Midbrain (tissue), 1 donor: ENCODE measurements at regions not wholly inside any gene's neighbourhood (a gene's known extent, or its start where the extent isn't known, plus 50 kb on each side); places are given as distances from the start of the nearest gene placed in this dataset.
"Not testable (repeated sequence)": the region's sequence is repeated elsewhere in the genome, so short reads cannot be mapped to it uniquely, and the experiment has no call there.

ENCODE experiments used
- DNase-seq: peaks from one replicate; lab custom pipeline; 2025; lab: John Stamatoyannopoulos, UW

DNA sequence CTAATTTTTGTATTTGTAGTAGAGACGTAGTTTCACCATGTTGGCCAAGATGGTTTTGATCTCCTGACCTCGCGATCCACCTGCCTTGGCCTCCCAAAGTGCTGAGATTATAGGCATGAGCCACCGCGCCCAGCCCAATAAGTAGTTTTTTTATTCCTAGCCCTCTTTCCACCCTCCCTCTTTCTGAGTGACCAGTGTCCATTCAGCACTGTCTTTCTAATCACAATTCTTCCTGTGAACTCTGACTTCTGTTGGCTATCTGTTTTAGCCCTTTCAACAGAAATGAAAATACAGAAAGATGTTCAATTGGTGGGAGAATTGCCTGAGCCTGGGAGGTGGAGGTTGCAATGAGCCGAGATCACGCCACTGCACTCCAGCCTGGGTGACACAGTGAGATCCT lies 122.3 kb upstream of the LIFR start:
- not testable (repeated sequence) for DNase-seq

DNA sequence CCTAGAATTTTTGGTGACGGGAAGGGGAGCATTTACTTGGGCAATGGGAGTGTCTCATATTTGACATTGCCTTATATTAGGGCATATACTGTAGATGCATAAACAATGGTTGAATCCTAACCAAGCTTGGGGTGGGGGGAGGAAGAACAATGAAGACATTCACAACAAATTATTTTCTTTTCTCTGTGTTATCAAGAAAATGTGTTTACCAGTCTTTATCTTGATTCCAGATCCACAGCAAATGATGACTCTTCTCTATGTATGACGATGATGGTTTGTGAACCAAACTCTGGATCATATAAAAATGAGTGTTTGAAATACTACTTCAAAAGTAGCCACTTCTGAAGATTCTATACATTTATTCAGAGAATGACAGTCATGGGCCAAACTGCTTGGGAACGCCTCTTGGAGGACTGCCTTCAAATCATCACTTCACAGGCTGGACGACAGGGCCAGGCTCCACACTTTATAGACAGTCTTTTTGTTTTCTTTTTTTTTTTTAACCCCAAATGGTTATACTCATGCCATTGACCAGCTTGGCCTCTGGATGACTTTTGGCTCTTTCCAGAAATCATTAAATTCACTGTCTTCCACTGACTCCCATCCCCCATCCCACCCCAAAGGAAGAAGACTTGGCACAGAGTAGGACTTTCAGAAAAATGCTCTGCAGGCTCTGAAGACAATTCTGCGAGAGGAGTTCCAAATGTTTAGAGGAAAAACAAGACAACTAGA lies 123.8 kb upstream of the LIFR start:
- peak; percentile 64 for DNase-seq

DNA sequence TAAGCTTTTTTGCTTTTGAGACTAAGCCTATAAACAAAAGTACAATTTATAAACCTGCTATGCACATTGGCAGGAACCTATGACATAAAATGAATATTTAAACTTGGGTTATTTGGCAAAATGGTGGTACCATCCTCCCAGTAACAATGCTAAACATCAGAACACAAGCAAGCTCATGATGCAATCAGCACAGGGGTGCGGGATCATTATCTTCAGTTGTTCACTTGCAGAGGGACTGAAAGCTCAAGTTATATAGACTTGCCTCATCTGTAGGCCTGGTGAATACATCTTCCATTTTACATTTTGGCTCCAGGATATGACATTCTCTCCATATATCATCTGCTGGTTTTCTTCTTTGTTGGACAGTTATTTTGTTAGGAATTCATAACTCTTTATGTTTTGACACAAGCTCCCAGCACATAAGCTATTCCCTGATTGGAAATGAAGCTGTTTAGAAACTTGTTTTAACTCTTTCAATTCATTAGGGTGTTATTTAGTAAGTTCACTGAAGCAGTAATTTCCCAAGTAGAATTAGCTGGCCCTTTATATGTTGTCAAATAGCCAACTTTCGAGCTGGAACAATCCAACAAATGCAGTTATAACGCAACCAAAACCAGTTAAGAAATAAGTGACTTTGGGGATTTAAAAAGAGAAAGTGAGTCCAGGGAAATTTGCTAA lies 124.7 kb upstream of the LIFR start:
- DNase-seq = no peak

DNA sequence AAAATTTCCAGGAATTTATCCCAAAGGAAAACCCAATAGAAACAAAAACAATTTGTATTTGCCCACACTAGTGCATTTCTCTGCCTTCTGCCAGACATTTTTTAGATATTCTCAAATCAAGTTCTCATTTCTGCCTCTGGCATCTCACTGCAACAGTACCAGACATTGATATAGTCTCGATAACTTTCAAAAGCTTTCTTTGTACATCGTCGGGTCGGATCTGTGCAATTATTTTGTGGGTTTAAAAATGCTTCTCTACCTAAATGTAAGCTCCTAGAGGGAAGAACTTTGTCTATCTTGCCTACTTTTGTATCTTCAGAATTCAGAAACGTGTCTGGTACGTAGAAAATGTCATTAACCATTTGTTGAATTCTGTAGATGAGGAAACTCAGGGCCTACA lies 125.5 kb upstream of the LIFR start:
- DNase-seq = no peak

DNA sequence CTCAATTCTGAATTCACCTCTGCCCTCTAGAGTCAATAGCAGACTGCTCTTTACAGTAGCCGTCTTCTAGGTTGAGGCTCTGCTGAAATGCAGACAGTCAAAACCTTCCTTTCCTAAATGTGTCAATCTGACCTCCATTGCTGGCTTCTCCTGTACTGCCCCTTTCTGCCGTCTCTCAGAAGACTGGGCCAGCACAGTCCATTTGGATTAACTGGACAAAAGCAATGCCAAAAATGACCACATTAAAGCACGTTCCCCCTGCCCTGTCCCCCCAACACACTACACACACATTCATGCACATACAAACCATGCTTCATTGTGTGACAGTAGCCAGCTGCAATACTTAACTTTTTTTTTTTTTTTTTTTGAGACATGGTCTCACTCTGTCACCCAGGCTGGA lies 130.2 kb upstream of the LIFR start:
- no peak for DNase-seq

DNA sequence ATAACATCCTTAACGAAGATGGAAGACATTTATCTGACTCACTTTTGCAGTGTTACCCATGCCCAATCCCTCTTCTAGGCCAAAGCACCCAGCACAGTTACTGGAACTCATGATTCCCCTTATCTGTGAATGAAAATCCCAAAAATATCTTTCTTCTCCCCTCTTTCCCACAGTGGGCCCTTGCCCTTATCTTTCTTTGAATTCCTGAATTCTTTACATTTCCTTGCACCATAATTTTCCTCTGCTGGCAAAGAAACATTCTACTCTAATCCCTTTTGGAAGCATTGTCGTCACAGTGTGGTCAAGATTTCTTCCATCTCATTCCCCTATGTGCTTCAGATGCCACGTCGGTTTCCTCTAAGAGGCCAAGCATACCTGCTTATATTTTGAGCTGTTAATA lies 135.9 kb upstream of the LIFR start:
- no peak for DNase-seq

DNA sequence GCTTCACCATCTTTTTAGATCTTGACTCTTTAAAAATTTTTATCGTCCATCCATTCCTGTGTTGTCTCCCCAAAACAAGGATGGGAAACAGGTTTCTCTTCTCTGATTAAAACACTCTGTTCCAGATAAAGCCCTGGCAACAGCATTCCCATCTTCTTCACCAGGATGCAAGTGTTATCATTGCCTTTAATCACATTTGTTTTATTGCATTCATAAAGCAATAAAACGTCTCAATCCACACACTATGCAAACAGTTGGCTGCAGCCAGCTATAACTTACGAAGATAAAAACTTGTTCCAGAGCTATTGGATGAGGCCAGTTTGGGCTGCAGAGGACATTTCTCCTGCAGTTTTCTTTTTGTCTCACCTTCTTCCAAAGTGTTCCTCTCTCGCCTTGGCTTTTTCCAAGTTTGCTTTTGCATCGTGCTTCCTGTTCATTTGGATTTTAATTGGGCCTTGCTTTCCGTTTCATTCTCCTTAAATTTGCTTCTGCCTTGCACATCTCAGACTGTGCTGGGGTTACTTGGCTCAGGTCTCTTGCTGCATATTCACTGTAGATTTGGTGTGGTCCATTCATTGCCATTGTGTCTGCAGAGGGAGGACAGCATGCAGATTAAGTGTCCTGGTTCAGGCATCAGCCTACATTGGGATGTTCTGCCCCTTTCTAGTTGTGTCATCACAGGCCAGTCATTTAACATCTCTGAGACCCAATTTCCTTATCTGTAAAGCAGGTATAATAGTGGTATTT lies 136.5 kb upstream of the LIFR start:
- DNase-seq = no peak

DNA sequence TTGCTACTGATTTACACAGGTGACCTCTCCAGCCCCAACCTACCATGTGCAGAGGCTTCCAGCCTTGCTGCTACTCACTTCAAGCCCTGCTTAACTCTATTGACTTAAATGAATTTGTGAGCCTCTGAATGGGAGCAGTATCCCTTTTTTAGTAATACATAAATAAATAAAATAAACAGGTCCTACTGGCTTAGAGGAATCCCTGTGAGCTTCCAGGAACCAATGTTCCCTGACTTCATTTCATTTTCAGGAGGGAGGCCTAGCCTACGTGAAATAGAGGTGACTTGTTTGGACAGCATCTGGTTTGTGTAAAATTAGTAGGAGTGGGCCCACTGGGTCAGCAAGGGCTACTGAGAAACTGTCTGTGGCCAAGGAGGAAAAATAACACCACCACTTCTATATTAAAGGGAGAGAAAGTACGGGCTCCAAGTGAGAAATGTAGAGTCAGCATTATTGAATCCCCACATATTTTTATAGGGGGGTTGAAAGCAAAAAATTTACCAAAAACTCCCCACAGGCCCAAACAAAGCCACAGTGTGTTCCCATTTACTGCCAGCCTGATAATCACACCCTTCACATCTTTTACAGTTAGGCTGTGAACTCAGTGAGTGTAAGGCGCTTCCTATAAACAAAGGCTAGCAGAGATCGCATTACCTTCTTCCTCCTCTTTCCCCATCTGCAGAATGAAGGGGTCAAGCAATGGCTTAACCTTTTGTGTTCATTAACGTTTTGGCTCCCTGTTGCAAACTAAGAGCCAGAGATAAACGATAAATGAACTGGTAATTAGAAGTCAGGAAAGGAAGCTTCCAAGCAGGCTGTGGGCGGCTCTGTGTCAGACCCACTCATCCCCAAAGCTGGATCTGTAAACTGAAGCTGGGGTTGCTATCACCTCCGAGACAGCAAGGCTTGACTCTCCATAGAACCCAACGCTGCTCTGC lies 138.8 kb upstream of the LIFR start:
- DNase-seq = no peak

DNA sequence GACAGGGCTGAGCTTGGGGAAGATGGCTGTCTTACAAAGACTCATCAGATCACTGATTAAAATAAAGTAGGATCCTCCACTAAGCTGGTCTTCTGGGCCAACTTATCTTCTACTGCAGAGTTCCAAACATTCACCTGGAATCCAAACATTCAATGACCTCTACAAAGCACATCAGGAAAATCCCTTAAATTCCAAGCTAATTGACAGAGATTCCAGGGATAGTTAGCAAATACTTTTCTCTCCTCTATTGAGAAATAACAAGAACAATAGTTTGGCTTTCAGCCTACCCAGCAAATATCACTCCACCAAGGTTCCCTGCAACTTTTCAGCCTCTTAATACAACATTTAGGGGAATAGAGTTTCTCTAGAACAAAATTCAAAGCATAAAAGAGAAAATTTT lies 140.6 kb upstream of the LIFR start:
- no peak for DNase-seq

DNA sequence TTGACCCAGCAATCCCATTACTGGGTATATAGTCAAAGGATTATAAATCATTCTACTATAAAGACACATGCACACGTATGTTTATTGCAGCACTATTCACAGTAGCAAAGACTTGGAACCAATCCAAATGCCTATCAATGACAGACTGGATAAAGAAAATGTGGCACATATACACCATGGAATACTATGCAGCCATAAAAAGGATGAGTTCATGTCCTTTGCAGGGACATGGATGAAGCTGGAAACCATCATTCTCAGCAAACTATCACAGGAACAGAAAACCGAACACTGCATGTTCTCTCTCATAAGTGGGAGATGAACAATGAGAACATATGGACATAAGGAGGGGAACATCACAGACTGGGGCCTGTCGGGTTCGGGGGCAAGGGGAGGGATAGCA lies 140.3 kb upstream of the OSMR start:
- DNase-seq = not testable (repeated sequence)

DNA sequence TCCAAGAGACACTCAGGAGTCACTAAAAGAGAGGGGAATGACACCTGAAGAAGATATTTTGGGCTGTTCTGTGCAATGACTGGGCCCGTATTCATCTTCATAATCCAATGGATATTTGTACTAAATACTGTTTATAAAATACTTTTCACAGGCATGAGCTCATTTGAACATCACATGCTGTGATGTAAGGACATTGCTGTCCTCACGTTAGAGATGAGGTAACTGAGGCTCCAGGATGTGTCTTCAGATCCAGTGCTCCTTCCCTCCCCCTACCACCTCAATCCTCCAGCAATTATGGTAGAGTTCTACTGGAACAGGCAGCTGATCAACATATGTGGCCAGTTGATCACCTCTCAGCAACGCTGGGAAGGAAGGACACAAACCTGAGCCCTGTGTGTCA lies 139.4 kb upstream of the OSMR start:
- DNase-seq = no peak

DNA sequence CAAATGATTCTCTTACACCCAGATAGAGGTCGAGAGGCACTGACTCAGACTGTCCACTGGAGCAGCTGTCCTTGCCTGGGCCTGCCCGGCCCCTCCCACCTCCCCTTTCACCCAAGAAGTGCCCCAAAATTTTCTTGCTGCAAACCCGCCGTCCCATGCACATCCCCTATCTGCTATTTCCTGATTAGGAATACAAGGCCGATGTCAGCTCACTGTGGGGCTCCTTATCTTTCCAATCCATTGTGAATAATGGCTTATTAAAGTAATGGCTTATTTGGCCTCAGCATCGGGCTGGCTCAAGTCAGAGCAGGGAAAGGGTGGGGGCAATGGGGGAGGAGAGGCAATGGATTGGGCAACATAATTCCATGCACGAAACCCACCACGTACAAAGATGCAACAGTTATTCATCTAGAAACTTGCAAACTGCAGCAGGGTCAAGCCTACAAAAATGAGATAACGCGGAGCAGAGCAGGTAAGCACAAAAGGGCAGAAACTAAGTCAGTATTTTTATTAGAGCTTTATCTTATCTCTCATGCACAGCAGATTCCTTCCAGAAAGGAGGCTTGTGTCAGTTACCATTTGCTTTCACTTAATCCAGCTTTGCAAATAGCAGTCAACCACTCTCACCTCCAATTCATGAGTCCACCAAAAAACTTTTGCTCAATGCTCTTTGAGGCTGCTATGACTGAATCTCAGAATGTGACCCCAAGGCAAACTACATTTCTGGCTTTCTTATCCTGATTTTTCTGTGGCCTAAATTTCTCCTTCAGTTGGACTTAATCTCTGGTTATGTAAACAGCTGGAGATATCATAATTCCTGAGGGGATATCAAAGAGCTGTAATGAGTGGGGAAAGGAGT lies 138.2 kb upstream of the OSMR start:
- DNase-seq = no peak

DNA sequence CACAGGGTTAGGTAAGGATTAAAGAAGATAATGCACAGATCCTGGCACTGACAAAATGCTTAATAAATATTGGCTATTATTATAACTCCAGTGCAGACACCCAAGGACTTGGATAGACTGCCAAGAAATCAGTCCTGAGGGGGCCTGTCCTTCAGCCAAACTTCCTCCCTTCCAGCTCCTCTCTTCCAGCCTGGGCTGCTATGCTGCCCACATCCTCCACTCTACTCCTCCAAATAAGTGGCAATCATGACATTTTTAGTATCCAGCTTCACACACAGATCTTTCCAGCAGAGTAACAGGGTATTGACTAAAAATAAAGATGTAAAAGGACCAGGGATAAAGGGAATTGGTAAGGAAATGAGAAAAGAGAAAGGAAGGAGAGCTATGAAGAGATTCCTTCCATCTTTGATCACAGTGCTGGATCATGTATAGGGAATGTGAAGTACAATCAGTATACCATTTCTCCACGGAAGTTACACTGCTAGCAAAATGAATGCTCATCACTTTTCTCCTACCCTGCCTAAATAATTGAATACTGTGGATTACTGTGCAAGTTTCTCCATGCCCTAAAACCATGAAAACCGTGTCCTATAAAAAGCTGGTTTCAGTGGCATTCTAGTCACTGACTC lies 136.0 kb upstream of the OSMR start:
- no peak for DNase-seq

DNA sequence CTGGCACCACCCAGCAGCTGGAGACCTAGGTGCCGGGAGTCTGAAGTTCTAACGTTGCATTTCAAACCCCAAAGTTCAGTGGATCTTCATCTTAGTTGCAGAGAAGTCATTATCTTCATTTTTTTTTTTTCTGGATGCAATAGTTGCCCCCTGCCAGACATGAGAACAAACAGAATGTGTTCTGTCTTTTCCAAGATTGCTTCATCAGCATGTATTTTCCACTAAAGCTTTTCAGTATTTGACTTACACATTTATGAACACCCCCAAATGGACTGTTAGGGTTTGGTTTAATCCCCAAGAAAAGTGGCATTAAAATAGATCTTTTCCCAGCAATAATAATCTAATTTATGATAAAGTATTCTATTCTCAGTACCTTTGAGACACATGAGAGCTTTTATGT lies 135.2 kb upstream of the OSMR start:
- no peak for DNase-seq

DNA sequence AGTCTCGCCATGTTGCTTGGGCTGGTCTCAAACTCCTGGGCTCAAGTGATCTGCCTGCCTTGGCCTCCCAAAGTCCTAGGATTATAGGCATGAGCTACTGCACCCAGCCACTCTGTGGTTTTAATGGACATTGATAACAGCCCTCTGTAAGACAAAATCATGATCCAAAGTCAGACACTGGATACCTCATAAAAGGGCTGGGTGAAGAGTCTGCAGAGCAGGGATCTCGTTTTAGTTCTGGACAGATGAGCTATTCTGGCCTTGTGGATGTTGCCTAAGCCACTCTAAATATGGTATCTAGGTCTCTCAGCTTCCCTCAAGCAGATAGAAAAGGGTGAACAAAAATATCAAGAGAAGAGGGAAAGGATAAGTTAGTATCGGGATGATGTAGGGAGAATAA lies 133.4 kb upstream of the OSMR start:
- no peak for DNase-seq

DNA sequence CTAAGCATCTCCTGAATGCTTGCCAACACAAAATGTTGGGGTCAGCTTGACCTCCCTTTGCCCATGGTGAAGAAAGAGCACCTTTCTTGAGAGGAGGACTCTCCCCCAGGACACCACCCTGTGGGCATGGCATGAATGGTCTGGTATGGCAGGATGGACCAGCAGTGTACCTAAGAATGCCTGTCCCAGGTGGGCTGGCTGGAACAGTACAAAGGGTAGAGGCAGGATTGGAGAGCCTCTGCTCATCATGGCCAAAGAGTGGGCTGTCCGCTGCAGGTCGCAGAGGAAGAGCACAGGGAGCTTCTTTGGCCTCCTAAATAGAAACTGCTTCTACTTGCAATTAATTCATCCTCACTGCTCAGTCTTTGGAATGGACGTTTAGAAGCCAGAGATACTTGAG lies 131.6 kb upstream of the OSMR start:
- no peak for DNase-seq

DNA sequence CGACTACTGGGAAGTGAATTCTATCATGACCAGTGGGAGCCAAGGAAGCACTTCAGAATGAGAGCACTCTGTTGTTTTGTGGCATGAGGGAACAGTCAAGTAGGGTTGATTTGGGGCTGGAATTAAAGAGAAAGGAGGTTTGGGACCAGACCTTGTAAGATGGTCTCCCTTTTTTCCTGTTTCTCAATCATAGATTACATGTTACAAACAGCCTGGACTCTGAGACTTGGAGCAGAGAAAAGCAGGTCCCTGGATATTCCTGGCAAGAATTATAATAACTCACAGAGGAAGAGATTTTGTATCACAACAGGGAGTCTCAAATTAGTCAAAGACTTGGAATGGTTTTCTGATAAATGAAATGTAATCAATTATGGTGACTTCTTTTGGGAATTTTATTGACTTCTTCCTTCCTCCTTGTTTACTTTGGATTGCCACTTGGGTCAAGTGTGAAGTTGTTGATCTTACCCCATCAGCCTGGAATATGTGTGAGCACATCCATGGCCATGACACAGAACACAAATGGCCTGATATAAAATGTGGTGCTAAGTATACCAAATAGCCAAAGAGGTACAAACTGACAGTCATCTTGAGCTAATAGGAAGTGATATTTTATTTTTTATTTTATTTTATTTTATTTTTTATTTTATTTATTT lies 131.0 kb upstream of the OSMR start:
- DNase-seq = no peak

DNA sequence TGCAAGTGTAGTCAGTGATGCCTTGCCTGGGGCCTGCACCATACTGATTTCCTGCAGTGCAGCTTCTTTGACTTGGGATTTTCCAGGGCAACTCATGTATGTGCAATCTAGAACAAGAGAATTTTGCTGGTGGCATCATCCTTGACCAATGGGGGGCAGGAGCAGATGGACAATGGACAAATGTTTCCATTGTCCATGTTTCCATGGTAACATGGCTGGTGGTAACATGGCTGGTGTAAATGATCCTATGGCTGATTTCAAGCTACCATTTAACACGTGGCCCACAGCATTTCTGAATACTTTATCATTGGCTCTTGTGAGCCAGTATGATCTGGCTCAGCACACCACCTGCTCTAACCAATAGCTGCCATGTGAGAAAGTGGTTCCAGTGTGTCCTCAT lies 130.1 kb upstream of the OSMR start:
- peak; percentile 75 for DNase-seq

DNA sequence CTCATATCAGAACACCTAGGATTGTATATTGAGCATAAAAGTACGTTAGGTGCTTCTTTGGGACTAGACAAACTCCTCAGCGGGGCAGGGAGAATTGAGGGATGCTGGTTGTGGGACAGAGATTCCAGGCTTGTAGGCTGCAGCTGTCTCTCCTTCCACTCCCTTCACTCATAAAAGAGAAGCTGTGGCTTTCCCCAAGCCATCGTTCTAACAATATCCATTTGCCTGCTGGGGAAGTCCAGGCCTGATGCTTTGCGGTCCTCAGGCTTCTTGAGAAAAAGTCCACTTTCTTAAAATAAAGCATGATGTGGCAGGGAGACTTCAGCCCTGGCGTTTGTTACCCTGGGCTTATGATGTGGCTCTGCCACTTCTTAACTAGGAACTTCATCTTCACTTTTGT lies 129.3 kb upstream of the OSMR start:
- no peak for DNase-seq

DNA sequence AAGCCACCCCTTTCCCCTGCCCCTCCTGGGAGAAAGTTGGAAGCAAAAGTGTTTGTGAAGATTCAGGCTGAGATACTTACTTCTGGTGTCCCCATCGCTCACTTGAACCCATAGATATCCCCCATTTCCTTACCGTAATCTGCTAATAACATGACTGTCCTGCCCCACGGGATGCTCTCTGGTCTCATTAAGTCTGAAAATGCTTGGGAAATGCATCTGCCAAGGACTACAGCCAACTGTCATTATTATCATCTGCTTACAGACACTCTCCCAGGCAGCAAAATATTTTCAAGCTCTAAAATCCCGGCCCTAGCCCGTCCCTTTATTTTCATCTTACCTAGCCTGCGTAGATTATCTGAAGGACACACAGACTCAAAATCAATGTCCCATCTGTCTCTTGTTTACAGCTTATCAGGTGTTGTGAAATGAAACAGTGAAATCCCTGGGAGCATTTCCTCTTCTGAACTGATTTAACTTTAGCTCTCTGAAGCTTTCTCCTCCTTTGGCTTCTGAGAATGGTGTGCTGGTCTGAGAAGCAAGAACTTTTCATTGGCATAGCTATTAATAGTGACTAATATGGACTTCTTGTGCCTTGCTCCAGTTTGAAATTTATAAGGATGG lies 126.9 kb upstream of the OSMR start:
- DNase-seq = no peak
